ENCODE measurements at regions not wholly inside any gene's neighbourhood (a gene's known extent, or its start where the extent isn't known, plus 50 kb on each side); places are given as distances from the start of the nearest gene placed in this dataset.

- TF ChIP-seq POLR2A (IDR thresholded peaks at IDR 0.05) (no peak), CTCF (IDR thresholded peaks at IDR 0.05) (no peak), POLR2AphosphoS5 (IDR thresholded peaks at IDR 0.05) (no peak), EP300 (IDR thresholded peaks at IDR 0.05) (no peak)
Observed at GRCh38 chr9:107789001-107789700, 299.6 kb upstream of the KLF4 start.
